Upper lobe of right lung (tissue), 1 donor: ENCODE measurements at regions not wholly inside any gene's neighbourhood (a gene's known extent, or its start where the extent isn't known, plus 50 kb on each side); places are given as distances from the start of the nearest gene placed in this dataset.

Source experiments
- ATAC-seq: fragments of 200-7000 bp; cut with Tn5 transposase; one replicate; pipeline ENCODE4 v1.9.1; 2020; ENCODE audit warnings: mild to moderate bottlenecking, moderate library complexity
- DNase-seq: peaks from one replicate; pipeline ENCODE4 v3.0.0-alpha.2; 2020
- H3K27ac ChIP-seq: fragments of 200-600 bp; one replicate; pipeline ENCODE4 v1.8.0; 2022
- H3K27me3 ChIP-seq: fragments of 200-600 bp; one replicate; pipeline ENCODE4 v1.8.0; 2022; ENCODE audit warnings: mild to moderate bottlenecking
- H3K36me3 ChIP-seq: fragments of 200-600 bp; one replicate; pipeline ENCODE4 v1.8.0; 2022
- H3K4me1 ChIP-seq: fragments of 200-600 bp; one replicate; pipeline ENCODE4 v1.8.0; 2022
- H3K4me3 ChIP-seq: fragments of 200-600 bp; one replicate; pipeline ENCODE4 v1.8.0; 2022; ENCODE audit warnings: mild to moderate bottlenecking
- H3K9me3 ChIP-seq: fragments of 200-600 bp; one replicate; pipeline ENCODE4 v1.8.0; 2022
- CTCF ChIP-seq: fragments of 200-600 bp; IDR thresholded peaks from one replicate; pipeline ENCODE4 v1.8.0; 2022; ENCODE audit warnings: antibody characterized with exemption
- intact Hi-C: fragments of 100-400 bp; cut with DNase I; formaldehyde crosslinking; loops from one replicate; pipeline ENCODE4 v1.11.0; 2022
- donor health status: DM: no; HTN: yes; CAD: no; lungs with severe emphysema.

- no peak overlapping the region for H3K4me3 ChIP-seq
- H3K27ac ChIP-seq: no peak overlapping the region
- H3K9me3 ChIP-seq: no peaks in the 10 kb centered on the region
- H3K4me1 ChIP-seq: peaks cover 42% of the 10 kb centered on the region
- H3K27me3 ChIP-seq: no peaks in the 10 kb centered on the region
- DNase-seq: peak; percentile 21
- H3K36me3 ChIP-seq: no peaks in the 10 kb centered on the region
- no peak for TF ChIP-seq CTCF
- ATAC-seq: no peak
- intact Hi-C loops: no loop called here
These were observed 126.5 kb downstream of the CEBPB start for GRCh38 chr20:50317116-50317515.

GRCh38 chr20:50317609-50318008 is 127.0 kb downstream of the CEBPB start:
- peak; percentile 62 for DNase-seq
- H3K4me3 ChIP-seq: no peak overlapping the region
- H3K36me3 ChIP-seq: no peaks in the 10 kb centered on the region
- H3K9me3 ChIP-seq: no peaks in the 10 kb centered on the region
- H3K4me1 ChIP-seq: peaks cover 40% of the 10 kb centered on the region
- H3K27ac ChIP-seq: no peak overlapping the region
- intact Hi-C loops: no loop called here
- no peak for ATAC-seq
- H3K27me3 ChIP-seq: no peaks in the 10 kb centered on the region
- no peak for TF ChIP-seq CTCF

- H3K4me1 ChIP-seq: peaks cover 29% of the 10 kb centered on the region
- H3K9me3 ChIP-seq: no peaks in the 10 kb centered on the region
- ATAC-seq (peak; percentile 36), DNase-seq (peak; percentile 69)
- no peak overlapping the region for H3K4me3 ChIP-seq
- no peak for TF ChIP-seq CTCF
- H3K27me3 ChIP-seq: no peaks in the 10 kb centered on the region
- no peak overlapping the region for H3K27ac ChIP-seq
- intact Hi-C loops: no loop called here
- H3K36me3 ChIP-seq: no peaks in the 10 kb centered on the region
These were observed 128.1 kb downstream of the CEBPB start for GRCh38 chr20:50318710-50319109.

- peak overlapping the region; percentile 85 for H3K27ac ChIP-seq
- ATAC-seq: no peak
- H3K27me3 ChIP-seq: no peaks in the 10 kb centered on the region
- DNase-seq: peak; percentile 60
- no peaks in the 10 kb centered on the region for H3K36me3 ChIP-seq
- peaks cover 33% of the 10 kb centered on the region for H3K4me1 ChIP-seq
- TF ChIP-seq CTCF: no peak
- intact Hi-C loops: no loop called here
- no peaks in the 10 kb centered on the region for H3K9me3 ChIP-seq
- peak overlapping the region; percentile 48 for H3K4me3 ChIP-seq
These were observed 129.6 kb downstream of the CEBPB start for GRCh38 chr20:50320005-50320900.

GRCh38 chr20:50320901-50321796 is 130.5 kb downstream of the CEBPB start:
- Histone ChIP-seq H3K36me3 (no peaks in the 10 kb centered on the region), H3K27me3 (no peaks in the 10 kb centered on the region), H3K4me3 (peak overlapping the region; percentile 48), H3K27ac (peak overlapping the region; percentile 85), H3K9me3 (no peaks in the 10 kb centered on the region), H3K4me1 (peaks cover 33% of the 10 kb centered on the region)
- ATAC-seq (peak; percentile 93), DNase-seq (peak; percentile 96)
- intact Hi-C loops: no loop called here
- no peak for TF ChIP-seq CTCF
